Chondrocyte (in vitro differentiated cells): ENCODE measurements at regions not wholly inside any gene's neighbourhood (a gene's known extent, or its start where the extent isn't known, plus 50 kb on each side); places are given as distances from the start of the nearest gene placed in this dataset.

ENCODE experiments used
- DNase-seq: peaks from one replicate; pipeline ENCODE4 v3.0.0; 2021; ENCODE audit warnings: mixed read lengths, low spot score
- H3K27ac Mint-ChIP-seq: one replicate; pipeline ENCODE4 v1.8.0; 2021; ENCODE audit warnings: mild to moderate bottlenecking, moderate library complexity, mixed read lengths; ENCODE audit not compliant: unreplicated experiment
- H3K27me3 Mint-ChIP-seq: 2 replicates; pipeline ENCODE4 v1.8.0; 2021; ENCODE audit warnings: low read depth, mixed read lengths
- H3K36me3 Mint-ChIP-seq: 2 replicates; pipeline ENCODE4 v1.8.0; 2021; ENCODE audit warnings: low read depth, mixed read lengths
- H3K4me1 Mint-ChIP-seq: 2 replicates; pipeline ENCODE4 v1.8.0; 2021; ENCODE audit warnings: low read depth, mild to moderate bottlenecking, mixed read lengths
- H3K4me3 Mint-ChIP-seq: one replicate; pipeline ENCODE4 v1.8.0; 2021; ENCODE audit warnings: mild to moderate bottlenecking, moderate library complexity, mixed read lengths; ENCODE audit not compliant: unreplicated experiment
- H3K9me3 Mint-ChIP-seq: 2 replicates; pipeline ENCODE4 v1.8.0; 2021; ENCODE audit warnings: low read depth, mixed read lengths
- CTCF ChIP-seq: fragments of 200-600 bp; sonication (generic); IDR thresholded peaks from 2 replicates; pipeline ENCODE4 v1.5.0; 2021; ENCODE audit warnings: antibody characterized with exemption, mild to moderate bottlenecking, moderate library complexity

- H3K27ac Mint-ChIP-seq = no peak overlapping the region
- no peak for DNase-seq
- TF ChIP-seq CTCF = no peak
- peaks cover 3% of the 10 kb centered on the region for H3K36me3 Mint-ChIP-seq
- H3K4me1 Mint-ChIP-seq = peaks cover 20% of the 10 kb centered on the region
- H3K9me3 Mint-ChIP-seq = no peaks in the 10 kb centered on the region
- no peak overlapping the region for H3K4me3 Mint-ChIP-seq
- H3K27me3 Mint-ChIP-seq = no peaks in the 10 kb centered on the region
Measured at GRCh38 chr12:24224401-24224800, 274.9 kb upstream of the SOX5 start.

GRCh38 chr12:24223926-24224325 lies 274.5 kb upstream of the SOX5 start:
- Mint-ChIP-seq H3K9me3 (no peaks in the 10 kb centered on the region), H3K4me1 (peaks cover 20% of the 10 kb centered on the region), H3K36me3 (peaks cover 3% of the 10 kb centered on the region), H3K27ac (no peak overlapping the region), H3K4me3 (no peak overlapping the region), H3K27me3 (no peaks in the 10 kb centered on the region)
- no peak for TF ChIP-seq CTCF
- DNase-seq = no peak

GRCh38 chr12:24222968-24223367 lies 273.5 kb upstream of the SOX5 start:
- H3K4me3 Mint-ChIP-seq = no peak overlapping the region
- no peak for DNase-seq
- peaks cover 3% of the 10 kb centered on the region for H3K36me3 Mint-ChIP-seq
- no peak for TF ChIP-seq CTCF
- no peaks in the 10 kb centered on the region for H3K27me3 Mint-ChIP-seq
- peaks cover 12% of the 10 kb centered on the region for H3K4me1 Mint-ChIP-seq
- H3K27ac Mint-ChIP-seq = no peak overlapping the region
- no peaks in the 10 kb centered on the region for H3K9me3 Mint-ChIP-seq

- H3K36me3 Mint-ChIP-seq = no peaks in the 10 kb centered on the region
- H3K27ac Mint-ChIP-seq = no peak overlapping the region
- no peaks in the 10 kb centered on the region for H3K27me3 Mint-ChIP-seq
- H3K4me1 Mint-ChIP-seq = no peaks in the 10 kb centered on the region
- no peak overlapping the region for H3K4me3 Mint-ChIP-seq
- DNase-seq = no peak
- H3K9me3 Mint-ChIP-seq = peaks cover 2% of the 10 kb centered on the region
- no peak for TF ChIP-seq CTCF
Measured at GRCh38 chr12:24212496-24212895, 263.0 kb upstream of the SOX5 start.

GRCh38 chr12:24206621-24207020 lies 257.2 kb upstream of the SOX5 start:
- Mint-ChIP-seq H3K27ac (no peak overlapping the region), H3K4me3 (no peak overlapping the region), H3K27me3 (no peaks in the 10 kb centered on the region), H3K4me1 (peaks cover 4% of the 10 kb centered on the region), H3K9me3 (no peaks in the 10 kb centered on the region), H3K36me3 (peaks cover 4% of the 10 kb centered on the region)
- no peak for DNase-seq
- TF ChIP-seq CTCF = no peak
